GM20431 (cell line): ENCODE measurements at regions not wholly inside any gene's neighbourhood (a gene's known extent, or its start where the extent isn't known, plus 50 kb on each side); places are given as distances from the start of the nearest gene placed in this dataset.

Experiments used
- in situ Hi-C: fragments of 300-500 bp; cut with MseI, MboI; formaldehyde crosslinking; loops from one replicate; pipeline ENCODE4 v1.15.0; 2020; ENCODE audit warnings: low sequenced_read_pairs; ENCODE audit not compliant: unreplicated experiment

DNA sequence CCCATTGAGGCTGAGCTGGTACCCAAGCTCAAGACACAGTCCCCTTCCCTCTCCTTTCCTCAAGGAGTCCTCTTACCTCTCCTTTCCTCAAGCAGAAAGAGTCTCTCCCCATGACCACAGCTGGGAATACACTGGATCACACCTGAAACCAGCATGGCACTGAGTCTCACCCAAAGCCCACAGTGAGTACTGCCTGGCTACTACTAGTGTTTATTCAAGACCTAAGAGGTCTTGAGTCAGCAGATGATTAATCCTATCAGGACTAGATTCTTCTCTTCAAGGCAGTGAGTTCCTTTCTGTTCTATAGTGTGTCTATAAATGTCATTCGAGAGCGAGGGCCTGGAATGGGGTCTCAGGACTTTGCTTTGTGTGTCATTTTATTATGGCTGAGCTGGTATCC, 111.4 kb downstream of the METTL4 start:
- in situ Hi-C loops = no loop called here

DNA sequence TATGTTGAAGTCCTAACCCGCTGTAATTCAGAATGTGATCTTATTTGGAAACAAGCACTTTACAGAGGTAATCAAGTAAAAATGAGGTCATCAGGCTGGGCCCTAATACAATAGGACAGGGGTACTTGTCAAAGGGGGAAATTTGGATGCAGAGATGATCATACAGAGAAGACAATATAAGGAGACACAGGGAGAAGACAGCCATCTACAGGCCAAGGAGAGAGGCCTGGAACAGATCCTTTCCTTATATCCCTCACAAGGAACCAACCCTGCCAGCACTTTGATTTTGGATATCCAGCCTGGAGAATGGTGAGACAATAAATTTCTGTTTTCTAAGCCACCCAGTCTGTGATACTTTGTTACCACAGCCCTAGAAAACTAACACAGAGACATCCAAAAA, 104.3 kb downstream of the METTL4 start:
- in situ Hi-C loops = no loop called here

GRCh38 chr18:2468051-2468450, 103.3 kb downstream of the METTL4 start:
- in situ Hi-C loops = no loop called here

DNA sequence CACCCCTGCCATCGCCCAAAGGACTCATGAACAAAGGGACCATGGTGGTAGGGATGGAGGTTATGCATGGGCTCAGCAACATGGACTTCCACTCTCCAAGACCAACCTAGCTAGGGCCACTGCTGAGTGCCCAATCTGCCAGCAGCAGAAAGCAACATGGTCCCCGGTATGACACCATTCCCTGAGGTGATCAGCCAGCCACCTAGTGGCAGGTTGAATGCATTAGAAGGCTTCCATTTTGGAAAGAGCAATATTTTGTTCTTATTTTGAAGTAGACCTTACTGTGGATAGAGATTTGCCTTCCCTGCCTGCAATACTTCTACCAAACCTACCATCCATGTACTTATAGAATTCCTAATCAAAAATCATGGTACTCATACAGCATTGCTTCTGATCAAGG, 99.8 kb downstream of the METTL4 start:
- in situ Hi-C loops = no loop called here

GRCh38 chr18:2478662-2479061, 92.6 kb downstream of the METTL4 start:
- in situ Hi-C loops = no loop called here

DNA sequence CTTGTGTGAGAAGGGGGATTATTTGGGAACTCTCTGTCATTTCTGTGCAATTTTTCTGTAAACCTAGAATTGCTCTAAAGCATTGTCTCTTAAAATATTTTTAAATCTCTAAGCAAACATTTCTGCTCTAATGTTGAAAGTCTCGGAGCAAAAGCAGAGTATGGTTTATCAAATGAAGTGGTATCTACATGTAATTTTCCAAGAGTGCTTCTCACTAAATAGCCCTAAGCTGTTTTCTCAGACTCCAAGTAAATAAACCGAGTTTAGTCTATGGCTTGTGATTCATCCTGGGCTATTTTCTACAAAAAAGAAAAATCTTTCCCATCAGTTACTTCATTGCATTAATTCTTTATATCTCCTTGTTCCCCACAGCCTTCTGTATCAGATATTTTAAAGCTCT, 90.8 kb downstream of the METTL4 start:
- in situ Hi-C loops = no loop called here

DNA sequence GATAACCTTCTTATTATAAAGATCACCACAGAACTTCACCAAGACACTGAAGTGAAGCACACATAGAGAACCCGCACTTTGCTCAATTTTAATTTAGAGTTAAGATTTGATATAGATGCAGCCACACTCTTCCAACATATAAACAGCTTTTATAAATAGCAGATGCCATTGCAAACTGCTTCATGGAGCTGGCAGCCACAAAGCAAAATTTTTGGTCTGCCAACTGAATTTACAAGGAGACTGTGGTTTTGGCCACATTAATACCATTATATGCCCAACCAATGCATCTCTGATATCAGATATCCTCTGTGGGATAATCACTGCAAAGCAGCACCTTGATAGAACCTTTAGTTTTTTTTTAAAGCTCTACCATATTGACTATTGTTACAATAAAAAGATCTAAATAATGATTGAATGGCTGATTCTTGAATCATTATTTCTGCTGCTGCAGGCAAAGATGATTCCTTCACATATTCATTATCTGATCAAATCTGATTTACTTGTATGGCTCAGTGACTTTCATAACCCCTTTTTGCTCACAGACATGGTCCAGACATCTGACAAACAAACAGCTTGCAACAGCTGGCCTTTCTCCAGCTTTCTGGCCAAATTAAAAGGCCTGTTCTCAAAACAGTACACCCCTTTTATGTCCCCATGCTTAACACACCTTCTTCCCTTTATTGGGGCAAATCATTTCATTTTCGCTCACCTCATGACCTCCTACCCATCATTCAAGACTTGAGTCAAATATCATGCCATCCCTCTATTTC, 88.4 kb downstream of the METTL4 start:
- in situ Hi-C loops = no loop called here

- in situ Hi-C loops = no loop called here
Observed at GRCh38 chr18:2485983-2486382, 85.3 kb downstream of the METTL4 start.

GRCh38 chr18:2486426-2486825, 84.9 kb downstream of the METTL4 start:
- in situ Hi-C loops = no loop called here
